ENCODE measurements at regions not wholly inside any gene's neighbourhood (a gene's known extent, or its start where the extent isn't known, plus 50 kb on each side); places are given as distances from the start of the nearest gene placed in this dataset.
"Not testable (repeated sequence)": the region's sequence is repeated elsewhere in the genome, so short reads cannot be mapped to it uniquely, and the experiment has no call there.

DNA sequence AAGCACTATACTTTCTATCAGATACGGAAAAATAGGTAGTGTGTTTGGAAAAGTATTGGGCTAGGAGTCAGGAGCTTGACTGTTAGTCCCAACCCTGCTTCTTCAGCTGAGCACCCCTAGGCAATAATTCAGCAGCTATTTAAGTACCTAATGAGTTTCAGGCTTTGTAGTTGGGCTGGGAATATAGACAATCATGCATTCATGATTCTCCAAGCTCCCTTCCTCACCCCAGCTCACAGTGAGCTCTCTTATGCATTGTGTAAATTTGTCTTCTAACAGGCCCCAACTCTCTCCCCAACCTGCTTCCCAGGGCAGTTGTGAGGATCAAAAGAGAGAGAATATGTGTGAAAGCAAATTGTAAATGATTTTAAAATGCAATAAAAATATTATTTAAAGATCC lies 201.2 kb downstream of the MSX2 start:
- H3K4me1 ChIP-seq (ENCODE audit: control insufficient read depth in 1 of 2, insufficient read depth in 2 of 2, low read length in 2 of 2), result no peaks in the 10 kb centered on the region
- no peaks in the 10 kb centered on the region for H3K36me3 ChIP-seq (ENCODE audit: control insufficient read depth in 1 of 2, insufficient read depth in 2 of 2, low read length in 2 of 2)
- no peaks in the 10 kb centered on the region for H3K27me3 ChIP-seq (ENCODE audit: low read depth, low read length)
- no peak overlapping the region for H3K27ac ChIP-seq (ENCODE audit: low read length)
- no peak overlapping the region for H3K4me3 ChIP-seq (ENCODE audit: low read depth in 1 of 2, low read length in 2 of 2)
- no peaks in the 10 kb centered on the region for H3K9me3 ChIP-seq (ENCODE audit: control insufficient read depth in 1 of 2, low read length in 2 of 2)

DNA sequence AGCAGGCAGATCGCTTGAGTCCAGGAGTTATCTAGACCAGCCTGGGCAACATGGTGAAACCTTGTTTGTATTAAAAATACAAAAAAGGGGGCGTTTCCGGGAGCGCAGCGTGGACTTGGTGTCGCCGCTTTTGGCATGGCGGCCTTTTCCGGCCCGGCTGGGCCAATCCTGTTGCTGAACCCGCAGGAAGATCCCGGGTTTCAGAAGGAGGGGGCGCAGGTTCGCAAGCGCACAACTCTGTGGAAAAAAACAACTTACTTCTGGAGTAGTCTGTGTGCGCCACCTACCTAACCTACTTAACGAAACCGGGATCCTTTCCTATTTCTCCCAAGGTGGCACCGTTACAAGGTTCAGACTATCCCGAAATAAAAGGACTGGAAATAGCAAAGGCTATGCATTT lies 198.6 kb downstream of the MSX2 start:
- Histone ChIP-seq H3K27ac (ENCODE audit: low read length) (no peak overlapping the region), H3K9me3 (ENCODE audit: control insufficient read depth in 1 of 2, low read length in 2 of 2) (no peaks in the 10 kb centered on the region), H3K4me1 (ENCODE audit: control insufficient read depth in 1 of 2, insufficient read depth in 2 of 2, low read length in 2 of 2) (no peaks in the 10 kb centered on the region), H3K4me3 (ENCODE audit: low read depth in 1 of 2, low read length in 2 of 2) (no peak overlapping the region), H3K27me3 (ENCODE audit: low read depth, low read length) (no peaks in the 10 kb centered on the region), H3K36me3 (ENCODE audit: control insufficient read depth in 1 of 2, insufficient read depth in 2 of 2, low read length in 2 of 2) (no peaks in the 10 kb centered on the region)

DNA sequence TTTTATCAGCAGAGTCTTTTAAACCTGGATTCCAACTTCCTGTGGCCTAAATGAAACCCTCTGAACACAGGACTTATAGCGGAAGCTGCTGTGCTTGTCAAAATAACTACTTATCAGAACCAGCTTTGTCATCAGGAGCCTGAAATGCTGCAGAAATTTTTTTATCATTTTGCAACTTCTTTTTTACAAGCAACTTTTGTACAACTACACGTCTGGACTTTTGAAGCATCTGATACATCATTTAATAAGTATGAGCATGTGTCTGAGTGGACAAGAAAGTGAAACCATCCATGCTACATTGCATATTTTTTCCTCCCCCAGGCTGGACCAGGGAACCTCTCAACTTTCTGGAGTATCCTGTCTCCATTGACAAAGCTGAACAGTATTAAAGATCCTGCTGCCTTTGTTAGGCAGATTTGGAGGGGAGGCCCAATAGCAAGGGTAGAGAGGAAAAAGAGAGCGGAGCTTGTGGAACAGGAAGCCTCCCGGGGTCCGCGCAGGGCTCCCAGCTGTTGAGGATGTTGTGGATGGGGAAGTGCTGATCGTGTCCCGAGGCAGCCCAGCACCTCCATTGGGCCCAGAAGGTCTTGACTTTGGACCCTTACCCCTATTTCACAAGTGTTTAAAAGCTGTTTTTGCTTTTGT lies 196.6 kb downstream of the MSX2 start:
- no peaks in the 10 kb centered on the region for H3K36me3 ChIP-seq (ENCODE audit: control insufficient read depth in 1 of 2, insufficient read depth in 2 of 2, low read length in 2 of 2)
- no peak overlapping the region for H3K27ac ChIP-seq (ENCODE audit: low read length)
- no peaks in the 10 kb centered on the region for H3K4me1 ChIP-seq (ENCODE audit: control insufficient read depth in 1 of 2, insufficient read depth in 2 of 2, low read length in 2 of 2)
- H3K9me3 ChIP-seq (ENCODE audit: control insufficient read depth in 1 of 2, low read length in 2 of 2), result no peaks in the 10 kb centered on the region
- no peaks in the 10 kb centered on the region for H3K27me3 ChIP-seq (ENCODE audit: low read depth, low read length)
- H3K4me3 ChIP-seq (ENCODE audit: low read depth in 1 of 2, low read length in 2 of 2), result no peak overlapping the region

DNA sequence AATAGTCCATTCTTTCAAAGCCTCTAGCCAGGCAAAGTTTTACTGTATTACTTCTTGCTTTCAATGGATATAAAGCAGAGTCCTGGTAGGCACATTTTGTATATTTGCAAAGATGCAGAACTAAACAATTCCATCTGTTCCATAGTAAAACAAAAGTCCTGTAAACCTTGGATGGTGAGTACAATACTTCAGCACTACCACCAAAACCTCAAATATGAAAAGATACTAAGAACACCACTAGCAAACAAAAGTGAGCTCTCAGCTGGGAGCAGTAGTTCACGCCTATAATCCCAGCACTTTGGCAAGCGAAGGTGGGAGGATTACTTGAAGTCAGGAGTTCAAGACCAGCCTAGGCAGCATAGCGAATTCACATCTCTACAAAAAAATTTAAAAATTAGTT lies 195.0 kb downstream of the MSX2 start:
- H3K9me3 ChIP-seq (ENCODE audit: control insufficient read depth in 1 of 2, low read length in 2 of 2), result no peaks in the 10 kb centered on the region
- H3K4me1 ChIP-seq (ENCODE audit: control insufficient read depth in 1 of 2, insufficient read depth in 2 of 2, low read length in 2 of 2), result no peaks in the 10 kb centered on the region
- H3K4me3 ChIP-seq (ENCODE audit: low read depth in 1 of 2, low read length in 2 of 2), result no peak overlapping the region
- no peaks in the 10 kb centered on the region for H3K36me3 ChIP-seq (ENCODE audit: control insufficient read depth in 1 of 2, insufficient read depth in 2 of 2, low read length in 2 of 2)
- no peaks in the 10 kb centered on the region for H3K27me3 ChIP-seq (ENCODE audit: low read depth, low read length)
- no peak overlapping the region for H3K27ac ChIP-seq (ENCODE audit: low read length)

GRCh38 chr5:174918655-174919054 lies 194.3 kb downstream of the MSX2 start:
- no peaks in the 10 kb centered on the region for H3K36me3 ChIP-seq (ENCODE audit: control insufficient read depth in 1 of 2, insufficient read depth in 2 of 2, low read length in 2 of 2)
- no peaks in the 10 kb centered on the region for H3K9me3 ChIP-seq (ENCODE audit: control insufficient read depth in 1 of 2, low read length in 2 of 2)
- no peaks in the 10 kb centered on the region for H3K27me3 ChIP-seq (ENCODE audit: low read depth, low read length)
- H3K4me1 ChIP-seq (ENCODE audit: control insufficient read depth in 1 of 2, insufficient read depth in 2 of 2, low read length in 2 of 2), result no peaks in the 10 kb centered on the region
- H3K4me3 ChIP-seq (ENCODE audit: low read depth in 1 of 2, low read length in 2 of 2), result no peak overlapping the region
- H3K27ac ChIP-seq (ENCODE audit: low read length), result no peak overlapping the region

GRCh38 chr5:174917976-174918554 lies 193.7 kb downstream of the MSX2 start:
- H3K27me3 ChIP-seq (ENCODE audit: low read depth, low read length), result no peaks in the 10 kb centered on the region
- H3K4me1 ChIP-seq (ENCODE audit: control insufficient read depth in 1 of 2, insufficient read depth in 2 of 2, low read length in 2 of 2), result no peaks in the 10 kb centered on the region

DNA sequence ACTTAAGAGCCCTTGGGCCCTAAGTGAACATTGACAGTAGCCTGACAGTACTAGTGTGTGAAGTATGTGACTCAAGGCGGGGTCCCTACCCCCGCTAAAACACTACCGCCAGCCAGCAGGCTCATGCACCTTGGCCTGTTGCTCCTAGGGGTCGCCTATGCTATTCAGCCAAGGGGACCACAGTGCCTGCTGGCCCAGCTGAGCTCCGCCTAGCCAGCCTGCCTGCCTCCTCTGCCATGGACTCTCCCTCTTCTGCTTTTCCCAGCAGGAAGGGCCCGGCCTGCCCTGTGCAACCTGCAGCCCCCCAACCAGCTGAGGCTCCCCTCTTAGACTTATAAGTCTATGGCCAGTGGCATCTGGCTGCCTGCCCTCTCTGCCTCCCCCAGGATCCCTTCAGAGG lies 193.1 kb downstream of the MSX2 start:
- not testable (repeated sequence) for H3K9me3 ChIP-seq (ENCODE audit: control insufficient read depth in 1 of 2, low read length in 2 of 2); H3K36me3 ChIP-seq (ENCODE audit: control insufficient read depth in 1 of 2, insufficient read depth in 2 of 2, low read length in 2 of 2); H3K27ac ChIP-seq (ENCODE audit: low read length); H3K4me3 ChIP-seq (ENCODE audit: low read depth in 1 of 2, low read length in 2 of 2); H3K4me1 ChIP-seq (ENCODE audit: control insufficient read depth in 1 of 2, insufficient read depth in 2 of 2, low read length in 2 of 2); H3K27me3 ChIP-seq (ENCODE audit: low read depth, low read length)

More at GRCh38 chr5:174917976-174918554, 193.7 kb downstream of the MSX2 start:
- H3K4me3 ChIP-seq (ENCODE audit: low read depth in 1 of 2, low read length in 2 of 2), result no peak overlapping the region
- no peaks in the 10 kb centered on the region for H3K9me3 ChIP-seq (ENCODE audit: control insufficient read depth in 1 of 2, low read length in 2 of 2)
- H3K36me3 ChIP-seq (ENCODE audit: control insufficient read depth in 1 of 2, insufficient read depth in 2 of 2, low read length in 2 of 2), result no peaks in the 10 kb centered on the region
- no peak overlapping the region for H3K27ac ChIP-seq (ENCODE audit: low read length)

- not testable (repeated sequence) for H3K27me3 ChIP-seq (ENCODE audit: low read depth, low read length); H3K36me3 ChIP-seq (ENCODE audit: control insufficient read depth in 1 of 2, insufficient read depth in 2 of 2, low read length in 2 of 2)
Observed at GRCh38 chr5:174916924-174917323, 192.5 kb downstream of the MSX2 start.

DNA sequence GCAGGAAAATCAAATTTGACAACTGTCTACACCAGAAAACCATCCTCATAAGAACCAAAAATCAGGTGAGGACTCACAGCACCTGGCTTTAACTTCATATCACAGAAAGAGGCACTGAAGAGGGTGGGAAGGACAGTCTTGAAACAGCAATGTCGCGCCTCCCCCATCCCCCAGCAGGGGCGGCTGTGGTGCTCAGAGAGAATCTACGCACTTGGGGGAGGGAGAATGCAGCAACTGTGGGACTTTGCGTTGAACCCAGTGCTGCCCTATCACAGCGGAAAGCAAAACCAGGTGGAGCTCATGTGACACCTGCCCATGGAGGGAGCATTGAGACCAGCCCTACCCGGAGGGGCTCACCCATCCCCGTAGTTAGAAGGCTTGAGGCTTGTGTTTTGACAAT lies 191.8 kb downstream of the MSX2 start:
- Histone ChIP-seq H3K9me3 (ENCODE audit: control insufficient read depth in 1 of 2, low read length in 2 of 2) (no peaks in the 10 kb centered on the region), H3K27ac (ENCODE audit: low read length) (no peak overlapping the region), H3K36me3 (ENCODE audit: control insufficient read depth in 1 of 2, insufficient read depth in 2 of 2, low read length in 2 of 2) (no peaks in the 10 kb centered on the region), H3K27me3 (ENCODE audit: low read depth, low read length) (no peaks in the 10 kb centered on the region), H3K4me1 (ENCODE audit: control insufficient read depth in 1 of 2, insufficient read depth in 2 of 2, low read length in 2 of 2) (no peaks in the 10 kb centered on the region), H3K4me3 (ENCODE audit: low read depth in 1 of 2, low read length in 2 of 2) (no peak overlapping the region)

More at GRCh38 chr5:174916924-174917323, 192.5 kb downstream of the MSX2 start:
- not testable (repeated sequence) for H3K4me3 ChIP-seq (ENCODE audit: low read depth in 1 of 2, low read length in 2 of 2); H3K4me1 ChIP-seq (ENCODE audit: control insufficient read depth in 1 of 2, insufficient read depth in 2 of 2, low read length in 2 of 2); H3K27ac ChIP-seq (ENCODE audit: low read length); H3K9me3 ChIP-seq (ENCODE audit: control insufficient read depth in 1 of 2, low read length in 2 of 2)

DNA sequence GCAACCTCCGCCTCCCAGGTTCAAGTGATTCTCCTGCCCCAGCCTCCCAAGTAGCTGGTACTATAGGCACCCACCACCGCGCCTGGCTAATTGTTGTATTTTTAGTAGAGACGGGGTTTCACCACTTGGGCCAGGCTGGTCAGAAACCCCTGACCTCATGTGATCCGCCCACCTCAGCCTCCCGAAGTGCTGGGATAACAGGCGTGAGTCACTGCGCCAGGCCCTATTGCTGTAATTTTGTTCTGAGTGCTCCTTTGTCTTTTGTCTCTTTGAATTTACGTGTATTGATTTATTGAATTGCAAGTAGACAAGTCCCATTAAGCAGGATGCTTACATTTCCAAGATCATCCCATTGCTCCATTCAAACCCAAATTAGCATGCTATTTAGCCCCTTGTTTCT lies 186.7 kb downstream of the MSX2 start:
- Histone ChIP-seq H3K27me3 (ENCODE audit: low read depth, low read length) (no peaks in the 10 kb centered on the region), H3K9me3 (ENCODE audit: control insufficient read depth in 1 of 2, low read length in 2 of 2) (no peaks in the 10 kb centered on the region), H3K27ac (ENCODE audit: low read length) (no peak overlapping the region), H3K4me3 (ENCODE audit: low read depth in 1 of 2, low read length in 2 of 2) (no peak overlapping the region), H3K4me1 (ENCODE audit: control insufficient read depth in 1 of 2, insufficient read depth in 2 of 2, low read length in 2 of 2) (no peaks in the 10 kb centered on the region), H3K36me3 (ENCODE audit: control insufficient read depth in 1 of 2, insufficient read depth in 2 of 2, low read length in 2 of 2) (no peaks in the 10 kb centered on the region)

DNA sequence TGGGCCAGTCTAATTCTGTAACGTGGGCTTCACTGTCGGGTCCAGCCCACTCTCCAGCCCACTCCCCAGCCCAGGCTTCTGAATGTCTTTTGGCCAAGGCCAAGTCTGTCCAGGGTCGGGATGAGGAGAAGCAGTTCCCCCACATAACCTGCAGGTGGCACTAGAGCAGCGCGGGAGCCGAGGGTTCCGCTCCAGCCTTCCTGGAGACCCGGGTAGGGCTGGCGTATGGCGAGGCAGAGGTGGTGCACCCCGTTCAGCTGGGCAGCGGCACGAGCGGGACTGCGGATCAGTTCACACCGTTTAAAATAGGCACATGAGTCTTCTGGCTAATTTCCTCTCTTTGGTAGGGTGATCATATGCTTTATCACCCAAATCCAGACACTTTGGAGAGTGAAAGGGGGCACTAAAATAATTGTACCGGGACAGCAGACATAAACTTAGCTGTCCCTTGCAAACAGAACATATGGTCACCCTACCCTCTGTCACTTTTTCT lies 185.9 kb downstream of the MSX2 start:
- H3K27me3 ChIP-seq (ENCODE audit: low read depth, low read length), result no peaks in the 10 kb centered on the region
- H3K36me3 ChIP-seq (ENCODE audit: control insufficient read depth in 1 of 2, insufficient read depth in 2 of 2, low read length in 2 of 2), result no peaks in the 10 kb centered on the region
- H3K27ac ChIP-seq (ENCODE audit: low read length), result no peak overlapping the region
- no peaks in the 10 kb centered on the region for H3K4me1 ChIP-seq (ENCODE audit: control insufficient read depth in 1 of 2, insufficient read depth in 2 of 2, low read length in 2 of 2)
- no peaks in the 10 kb centered on the region for H3K9me3 ChIP-seq (ENCODE audit: control insufficient read depth in 1 of 2, low read length in 2 of 2)
- H3K4me3 ChIP-seq (ENCODE audit: low read depth in 1 of 2, low read length in 2 of 2), result peak overlapping the region in 1 of 2 donors; percentile 28
